ENCODE measurements at regions not wholly inside any gene's neighbourhood (a gene's known extent, or its start where the extent isn't known, plus 50 kb on each side); places are given as distances from the start of the nearest gene placed in this dataset.

DNA sequence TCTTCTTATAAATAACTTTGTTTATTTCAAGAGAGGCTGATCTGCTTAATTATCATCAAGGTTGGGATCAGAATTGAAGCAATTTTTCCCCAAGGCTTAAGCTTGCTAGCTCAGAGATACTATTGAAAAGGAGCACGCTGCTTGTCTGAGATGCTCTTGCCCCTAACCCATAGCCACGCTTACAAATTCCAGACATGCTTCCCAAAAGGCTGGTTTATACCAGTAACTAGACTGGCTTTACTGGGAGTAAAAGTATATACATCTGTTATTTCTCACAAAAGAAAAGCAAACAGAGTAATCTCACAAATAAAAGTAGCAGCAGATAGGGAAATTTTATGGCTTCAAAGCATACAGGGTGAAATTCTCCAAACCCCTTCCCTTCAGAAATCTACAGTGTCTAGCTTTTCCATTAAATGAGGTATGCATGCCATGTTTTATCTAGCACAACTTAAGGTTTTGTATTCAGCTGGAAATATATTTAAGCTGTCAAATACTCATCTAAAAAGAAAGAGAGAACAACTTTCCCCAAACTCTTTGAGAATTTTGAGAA is 163.2 kb upstream of the TRPC7 start:
- Histone ChIP-seq H4K20me1 (replicated peaks; ENCODE audit: insufficient read depth) (no peaks in the 10 kb centered on the region), H3K36me3 (ENCODE audit: insufficient read depth) (no peaks in the 10 kb centered on the region), H2AFZ (no peak overlapping the region), H3F3A (replicated peaks; ENCODE audit: low read depth) (no peaks in the 10 kb centered on the region), H3K4me1 (ENCODE audit: insufficient read depth) (no peaks in the 10 kb centered on the region), H3K4me2 (no peak overlapping the region), H3K4me3 (no peak overlapping the region), H3K79me2 (replicated peaks; ENCODE audit: insufficient read depth) (no peaks in the 10 kb centered on the region), H3K27me3 (ENCODE audit: insufficient read depth) (no peaks in the 10 kb centered on the region), H3K9me2 (ENCODE audit: insufficient read depth) (peaks cover 11% of the 10 kb centered on the region; the same call in 1 of the 2 replicates), H3K27ac (ENCODE audit: low read depth) (no peak overlapping the region)
- Mint-ChIP-seq H3K4me3 (no peak overlapping the region), H3K9me3 (no peaks in the 10 kb centered on the region), H3K27ac (no peak overlapping the region), H3K36me3 (ENCODE audit: low read depth) (no peaks in the 10 kb centered on the region), H3K27me3 (ENCODE audit: insufficient read depth, low read depth, poor library complexity) (peaks cover 5% of the 10 kb centered on the region), H3K4me1 (peaks cover 20% of the 10 kb centered on the region)
- no peak for TF ChIP-seq CREB1 (CRISPR knock-in tag; IDR thresholded peaks at IDR 0.05; ENCODE audit: low read depth)
- TF ChIP-seq, protein P1, sequence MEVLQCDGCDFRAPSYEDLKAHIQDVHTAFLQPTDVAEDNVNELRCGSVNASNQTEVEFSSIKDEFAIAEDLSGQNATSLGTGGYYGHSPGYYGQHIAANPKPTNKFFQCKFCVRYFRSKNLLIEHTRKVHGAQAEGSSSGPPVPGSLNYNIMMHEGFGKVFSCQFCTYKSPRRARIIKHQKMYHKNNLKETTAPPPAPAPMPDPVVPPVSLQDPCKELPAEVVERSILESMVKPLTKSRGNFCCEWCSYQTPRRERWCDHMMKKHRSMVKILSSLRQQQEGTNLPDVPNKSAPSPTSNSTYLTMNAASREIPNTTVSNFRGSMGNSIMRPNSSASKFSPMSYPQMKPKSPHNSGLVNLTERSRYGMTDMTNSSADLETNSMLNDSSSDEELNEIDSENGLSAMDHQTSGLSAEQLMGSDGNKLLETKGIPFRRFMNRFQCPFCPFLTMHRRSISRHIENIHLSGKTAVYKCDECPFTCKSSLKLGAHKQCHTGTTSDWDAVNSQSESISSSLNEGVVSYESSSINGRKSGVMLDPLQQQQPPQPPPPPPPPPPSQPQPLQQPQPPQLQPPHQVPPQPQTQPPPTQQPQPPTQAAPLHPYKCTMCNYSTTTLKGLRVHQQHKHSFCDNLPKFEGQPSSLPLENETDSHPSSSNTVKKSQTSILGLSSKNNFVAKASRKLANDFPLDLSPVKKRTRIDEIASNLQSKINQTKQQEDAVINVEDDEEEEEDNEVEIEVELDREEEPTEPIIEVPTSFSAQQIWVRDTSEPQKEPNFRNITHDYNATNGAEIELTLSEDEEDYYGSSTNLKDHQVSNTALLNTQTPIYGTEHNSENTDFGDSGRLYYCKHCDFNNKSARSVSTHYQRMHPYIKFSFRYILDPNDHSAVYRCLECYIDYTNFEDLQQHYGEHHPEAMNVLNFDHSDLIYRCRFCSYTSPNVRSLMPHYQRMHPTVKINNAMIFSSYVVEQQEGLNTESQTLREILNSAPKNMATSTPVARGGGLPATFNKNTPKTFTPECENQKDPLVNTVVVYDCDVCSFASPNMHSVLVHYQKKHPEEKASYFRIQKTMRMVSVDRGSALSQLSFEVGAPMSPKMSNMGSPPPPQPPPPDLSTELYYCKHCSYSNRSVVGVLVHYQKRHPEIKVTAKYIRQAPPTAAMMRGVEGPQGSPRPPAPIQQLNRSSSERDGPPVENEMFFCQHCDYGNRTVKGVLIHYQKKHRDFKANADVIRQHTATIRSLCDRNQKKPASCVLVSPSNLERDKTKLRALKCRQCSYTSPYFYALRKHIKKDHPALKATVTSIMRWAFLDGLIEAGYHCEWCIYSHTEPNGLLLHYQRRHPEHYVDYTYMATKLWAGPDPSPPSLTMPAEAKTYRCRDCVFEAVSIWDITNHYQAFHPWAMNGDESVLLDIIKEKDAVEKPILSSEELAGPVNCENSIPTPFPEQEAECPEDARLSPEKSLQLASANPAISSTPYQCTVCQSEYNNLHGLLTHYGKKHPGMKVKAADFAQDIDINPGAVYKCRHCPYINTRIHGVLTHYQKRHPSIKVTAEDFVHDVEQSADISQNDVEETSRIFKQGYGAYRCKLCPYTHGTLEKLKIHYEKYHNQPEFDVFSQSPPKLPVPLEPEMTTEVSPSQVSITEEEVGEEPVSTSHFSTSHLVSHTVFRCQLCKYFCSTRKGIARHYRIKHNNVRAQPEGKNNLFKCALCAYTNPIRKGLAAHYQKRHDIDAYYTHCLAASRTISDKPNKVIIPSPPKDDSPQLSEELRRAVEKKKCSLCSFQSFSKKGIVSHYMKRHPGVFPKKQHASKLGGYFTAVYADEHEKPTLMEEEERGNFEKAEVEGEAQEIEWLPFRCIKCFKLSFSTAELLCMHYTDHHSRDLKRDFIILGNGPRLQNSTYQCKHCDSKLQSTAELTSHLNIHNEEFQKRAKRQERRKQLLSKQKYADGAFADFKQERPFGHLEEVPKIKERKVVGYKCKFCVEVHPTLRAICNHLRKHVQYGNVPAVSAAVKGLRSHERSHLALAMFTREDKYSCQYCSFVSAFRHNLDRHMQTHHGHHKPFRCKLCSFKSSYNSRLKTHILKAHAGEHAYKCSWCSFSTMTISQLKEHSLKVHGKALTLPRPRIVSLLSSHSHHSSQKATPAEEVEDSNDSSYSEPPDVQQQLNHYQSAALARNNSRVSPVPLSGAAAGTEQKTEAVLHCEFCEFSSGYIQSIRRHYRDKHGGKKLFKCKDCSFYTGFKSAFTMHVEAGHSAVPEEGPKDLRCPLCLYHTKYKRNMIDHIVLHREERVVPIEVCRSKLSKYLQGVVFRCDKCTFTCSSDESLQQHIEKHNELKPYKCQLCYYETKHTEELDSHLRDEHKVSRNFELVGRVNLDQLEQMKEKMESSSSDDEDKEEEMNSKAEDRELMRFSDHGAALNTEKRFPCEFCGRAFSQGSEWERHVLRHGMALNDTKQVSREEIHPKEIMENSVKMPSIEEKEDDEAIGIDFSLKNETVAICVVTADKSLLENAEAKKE (CRISPR knock-in tag; IDR thresholded peaks at IDR 0.05), result no peak
- ATAC-seq, result no peak
- DNase-seq (ENCODE audit: low spot score), result no peak

DNA sequence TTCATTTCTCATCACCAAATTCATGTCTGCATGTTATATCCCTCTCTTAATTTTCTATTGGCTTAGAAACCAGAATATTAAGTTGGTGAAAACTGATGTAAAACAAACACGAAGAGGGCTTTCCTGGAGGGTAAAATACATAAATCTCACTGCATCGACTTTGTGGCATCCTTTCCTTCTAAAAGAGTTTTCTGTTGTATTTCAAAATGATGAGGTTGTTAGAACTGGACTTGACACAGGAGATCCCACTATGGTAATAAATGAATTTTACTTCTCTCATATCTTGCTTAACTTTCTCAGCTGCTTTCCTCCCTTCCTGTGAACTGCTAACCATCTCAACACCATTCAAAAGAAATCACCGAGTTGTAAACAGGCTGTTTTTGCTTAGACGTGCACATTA is 162.0 kb upstream of the TRPC7 start:
- no peak for TF ChIP-seq EZH2 (IDR thresholded peaks at IDR 0.05; ENCODE audit: low read depth, unreplicated experiment)
- TF ChIP-seq STAT1 (IDR thresholded peaks at IDR 0.05; ENCODE audit: unreplicated experiment), result no peak
- TF ChIP-seq NANOG (IDR thresholded peaks at IDR 0.05; ENCODE audit: borderline replicate concordance), result no peak
- Mint-ChIP-seq H3K36me3 (ENCODE audit: low read depth) (no peaks in the 10 kb centered on the region), H3K4me3 (no peak overlapping the region), H3K27ac (no peak overlapping the region), H3K4me1 (peaks cover 20% of the 10 kb centered on the region), H3K27me3 (ENCODE audit: insufficient read depth, low read depth, poor library complexity) (peaks cover 5% of the 10 kb centered on the region), H3K9me3 (no peaks in the 10 kb centered on the region)
- Histone ChIP-seq H3K27ac (ENCODE audit: low read depth) (no peak overlapping the region), H2AFZ (no peak overlapping the region), H3K4me2 (no peak overlapping the region), H3K79me2 (replicated peaks; ENCODE audit: insufficient read depth) (no peaks in the 10 kb centered on the region), H3K36me3 (ENCODE audit: insufficient read depth) (no peaks in the 10 kb centered on the region), H3F3A (replicated peaks; ENCODE audit: low read depth) (no peaks in the 10 kb centered on the region), H3K4me1 (ENCODE audit: insufficient read depth) (no peaks in the 10 kb centered on the region), H3K9me2 (ENCODE audit: insufficient read depth) (peaks cover 11% of the 10 kb centered on the region; the same call in 1 of the 2 replicates), H3K27me3 (ENCODE audit: insufficient read depth) (no peaks in the 10 kb centered on the region), H4K20me1 (replicated peaks; ENCODE audit: insufficient read depth) (no peaks in the 10 kb centered on the region), H3K4me3 (no peak overlapping the region)
- ATAC-seq (no peak), DNase-seq (ENCODE audit: low spot score) (no peak)

All from GM23338 (cell line).